ENCODE measurements at regions not wholly inside any gene's neighbourhood (a gene's known extent, or its start where the extent isn't known, plus 50 kb on each side); places are given as distances from the start of the nearest gene placed in this dataset.

GRCh38 chr20:40144581-40144980 is 544.5 kb downstream of the MAFB start:
- no TSS peak for BruUV-seq (replicated peaks)
- CTCF ChIA-PET = no interaction called here

GRCh38 chr20:40134176-40134575 is 554.9 kb downstream of the MAFB start:
- CTCF ChIA-PET = no interaction called here

More at GRCh38 chr20:40144581-40144980, 544.5 kb downstream of the MAFB start:
- TF ChIP-seq CTCF (conservative IDR thresholded peaks at IDR 0.05) = no peak
- TF ChIP-seq EZH2 (IDR thresholded peaks at IDR 0.05; ENCODE audit: low read depth) = no peak
- Histone ChIP-seq H3K79me2 (ENCODE audit: low read depth) (no peaks in the 10 kb centered on the region), H3K36me3 (ENCODE audit: low read depth) (no peaks in the 10 kb centered on the region), H3K4me1 (replicated peaks; ENCODE audit: insufficient read depth) (no peaks in the 10 kb centered on the region), H3F3A (ENCODE audit: insufficient read depth, low read depth) (no peaks in the 10 kb centered on the region), H3K9me2 (ENCODE audit: insufficient read depth) (no peaks in the 10 kb centered on the region), H2AFZ (no peak overlapping the region), H3K4me2 (no peak overlapping the region), H3K4me3 (no peak overlapping the region), H4K20me1 (ENCODE audit: insufficient read depth) (no peaks in the 10 kb centered on the region), H3K9me3 (ENCODE audit: insufficient read depth, low read depth) (no peaks in the 10 kb centered on the region), H3K27ac (no peak overlapping the region), H3K27me3 (ENCODE audit: insufficient read depth, low read depth) (no peaks in the 10 kb centered on the region)
- intact Hi-C loops (cut with micrococcal nuclease; ENCODE audit: unreplicated experiment) = no loop called here
- POLR2A ChIA-PET (ENCODE audit: unreplicated experiment) = no interaction called here
- no peak for DNase-seq

GRCh38 chr20:40120827-40121226 is 568.2 kb downstream of the MAFB start:
- CTCF ChIA-PET = no interaction called here

More at GRCh38 chr20:40134176-40134575, 554.9 kb downstream of the MAFB start:
- TF ChIP-seq CTCF (conservative IDR thresholded peaks at IDR 0.05) = no peak
- no peak for TF ChIP-seq EZH2 (IDR thresholded peaks at IDR 0.05; ENCODE audit: low read depth)
- H3F3A ChIP-seq (ENCODE audit: insufficient read depth, low read depth) = no peaks in the 10 kb centered on the region
- H3K4me2 ChIP-seq = no peak overlapping the region
- no peak overlapping the region for H3K27ac ChIP-seq
- DNase-seq = no peak
- H3K27me3 ChIP-seq (ENCODE audit: insufficient read depth, low read depth) = peaks cover 35% of the 10 kb centered on the region; the same call in 1 of the 2 replicates
- H3K4me3 ChIP-seq = no peak overlapping the region
- H2AFZ ChIP-seq = no peak overlapping the region
- H3K36me3 ChIP-seq (ENCODE audit: low read depth) = no peaks in the 10 kb centered on the region
- POLR2A ChIA-PET (ENCODE audit: unreplicated experiment) = no interaction called here
- no TSS peak for BruUV-seq (replicated peaks)
- no peaks in the 10 kb centered on the region for H3K4me1 ChIP-seq (replicated peaks; ENCODE audit: insufficient read depth)
- H3K9me3 ChIP-seq (ENCODE audit: insufficient read depth, low read depth) = no peaks in the 10 kb centered on the region
- H4K20me1 ChIP-seq (ENCODE audit: insufficient read depth) = no peaks in the 10 kb centered on the region
- H3K79me2 ChIP-seq (ENCODE audit: low read depth) = no peaks in the 10 kb centered on the region
- intact Hi-C loops (cut with micrococcal nuclease; ENCODE audit: unreplicated experiment) = no loop called here
- no peaks in the 10 kb centered on the region for H3K9me2 ChIP-seq (ENCODE audit: insufficient read depth)

More at GRCh38 chr20:40120827-40121226, 568.2 kb downstream of the MAFB start:
- Histone ChIP-seq H3K9me2 (ENCODE audit: insufficient read depth) (no peaks in the 10 kb centered on the region), H3K27me3 (ENCODE audit: insufficient read depth, low read depth) (peaks cover 47% of the 10 kb centered on the region; the same call in 1 of the 2 replicates), H3K27ac (no peak overlapping the region), H4K20me1 (ENCODE audit: insufficient read depth) (no peaks in the 10 kb centered on the region), H2AFZ (no peak overlapping the region), H3K4me1 (replicated peaks; ENCODE audit: insufficient read depth) (no peaks in the 10 kb centered on the region), H3K79me2 (ENCODE audit: low read depth) (no peaks in the 10 kb centered on the region), H3F3A (ENCODE audit: insufficient read depth, low read depth) (no peaks in the 10 kb centered on the region), H3K4me3 (no peak overlapping the region), H3K9me3 (ENCODE audit: insufficient read depth, low read depth) (no peaks in the 10 kb centered on the region), H3K4me2 (no peak overlapping the region), H3K36me3 (ENCODE audit: low read depth) (no peaks in the 10 kb centered on the region)
- intact Hi-C loops (cut with micrococcal nuclease; ENCODE audit: unreplicated experiment) = no loop called here
- BruUV-seq (replicated peaks) = no TSS peak
- DNase-seq = no peak
- TF ChIP-seq CTCF (conservative IDR thresholded peaks at IDR 0.05) (no peak), EZH2 (IDR thresholded peaks at IDR 0.05; ENCODE audit: low read depth) (no peak)
- POLR2A ChIA-PET (ENCODE audit: unreplicated experiment) = no interaction called here
